Thoracic aorta (tissue), 2 donors: ENCODE measurements at regions not wholly inside any gene's neighbourhood (a gene's known extent, or its start where the extent isn't known, plus 50 kb on each side); places are given as distances from the start of the nearest gene placed in this dataset.

Experiments
- ATAC-seq: fragments of 150-250 bp; one replicate; pipeline ENCODE4 v1.8.0; 2017; ENCODE audit warnings: low read depth; ENCODE audit not compliant: insufficient number of reproducible peaks, low FRiP score
- DNase-seq: peaks from one replicate; pipeline ENCODE4 v3.0.0-alpha.2; 2020; ENCODE audit warnings: low spot score
- H3K27ac ChIP-seq, 2 donors: fragments of 200-600 bp; sonication (generic); 1 replicate in 1 of 2; 2 replicates in 1 of 2; pipeline ENCODE4 v1.5.1; 2016; ENCODE audit warnings: mild to moderate bottlenecking in 2 of 2, moderate library complexity in 2 of 2
- H3K27me3 ChIP-seq: fragments of 200-600 bp; sonication (generic); replicated peaks from 2 replicates; pipeline ENCODE4 v1.6.0; 2016; ENCODE audit warnings: mild to moderate bottlenecking; ENCODE audit not compliant: insufficient read depth
- H3K36me3 ChIP-seq: fragments of 200-600 bp; sonication (generic); one replicate; pipeline ENCODE4 v1.5.1; 2016
- H3K4me1 ChIP-seq, 2 donors: fragments of 200-600 bp; sonication (generic); 1 replicate in 1 of 2; 2 replicates in 1 of 2; pipeline versions ENCODE4 v1.5.1 to v1.6.0; 2016; ENCODE audit warnings: low read depth in 2 of 2, mild to moderate bottlenecking in 1 of 2; ENCODE audit not compliant: control insufficient read depth in 1 of 2
- H3K4me3 ChIP-seq: fragments of 200-600 bp; sonication (generic); 2 replicates; pipeline ENCODE4 v1.5.1; 2016; ENCODE audit warnings: mild to moderate bottlenecking
- H3K9me3 ChIP-seq: fragments of 200-600 bp; sonication (generic); 2 replicates; pipeline ENCODE4 v1.5.1; 2016
- TF ChIP-seq, protein P1 (sequence below): fragments of 200-600 bp; sonication (generic); IDR thresholded peaks from one replicate; pipeline ENCODE4 v1.5.1; 2019; ENCODE audit warnings: antibody characterized with exemption

DNA sequence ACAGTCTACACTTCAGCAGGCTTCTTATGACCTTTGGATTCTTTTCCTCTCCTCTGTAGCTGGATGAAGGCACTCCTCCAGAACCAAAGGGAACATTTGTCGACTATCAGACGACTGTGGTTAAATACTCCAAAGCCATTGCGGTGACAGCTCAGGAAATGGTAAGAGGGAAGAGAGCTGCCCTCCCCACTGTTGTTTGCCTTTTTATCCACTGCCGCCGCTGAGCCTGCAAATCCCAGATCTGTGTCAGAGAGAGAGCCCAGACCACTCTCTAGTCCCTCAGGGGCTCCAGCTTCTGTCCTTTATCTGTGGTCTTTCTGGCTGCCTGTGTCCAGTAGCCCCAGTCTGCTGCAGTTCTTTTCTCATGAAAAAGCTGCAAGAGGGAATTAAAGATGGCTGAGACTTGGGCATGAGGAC is 261.5 kb upstream of the TPM1 start:
- no peak for ATAC-seq
- peak overlapping the region in 1 of 2 donors; percentile 8 for H3K27ac ChIP-seq

DNA sequence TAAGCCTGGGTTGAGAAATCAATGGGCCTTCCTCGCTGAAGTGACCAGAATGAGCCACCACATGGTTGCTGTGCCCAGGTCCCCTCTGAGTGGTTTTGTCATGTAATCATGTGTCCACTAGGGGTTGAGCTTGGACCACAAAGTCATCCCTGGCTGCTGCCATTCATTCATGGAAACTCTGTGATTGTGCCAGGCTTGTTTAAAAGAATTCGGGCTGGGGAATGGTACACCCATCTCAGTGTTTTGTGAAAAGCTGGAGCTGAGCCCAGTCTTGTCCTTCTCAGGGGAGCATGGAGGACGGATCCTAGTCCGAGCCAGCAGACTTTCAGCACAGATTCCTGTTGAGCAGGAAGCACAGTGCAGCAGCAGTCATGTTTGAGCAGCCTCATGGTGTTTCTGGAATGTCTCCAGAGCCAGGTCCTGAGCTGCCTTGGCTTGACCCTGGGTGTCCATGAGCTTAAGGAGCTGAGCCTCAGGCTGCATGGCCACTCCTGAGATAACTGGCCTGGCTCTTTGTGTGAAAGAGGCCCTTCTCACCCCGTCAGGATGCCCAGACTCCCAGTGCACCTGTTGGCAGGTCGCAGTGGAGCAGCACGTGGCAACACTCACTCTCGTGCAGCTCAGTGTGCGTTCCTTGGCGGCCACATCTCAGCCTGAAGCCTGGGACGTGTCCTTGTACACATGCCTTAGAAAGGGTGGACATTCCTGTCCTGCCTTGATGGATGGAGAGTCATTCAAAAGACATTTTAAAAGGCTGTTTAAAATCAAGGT is 260.3 kb upstream of the TPM1 start:
- TF ChIP-seq, protein P1, sequence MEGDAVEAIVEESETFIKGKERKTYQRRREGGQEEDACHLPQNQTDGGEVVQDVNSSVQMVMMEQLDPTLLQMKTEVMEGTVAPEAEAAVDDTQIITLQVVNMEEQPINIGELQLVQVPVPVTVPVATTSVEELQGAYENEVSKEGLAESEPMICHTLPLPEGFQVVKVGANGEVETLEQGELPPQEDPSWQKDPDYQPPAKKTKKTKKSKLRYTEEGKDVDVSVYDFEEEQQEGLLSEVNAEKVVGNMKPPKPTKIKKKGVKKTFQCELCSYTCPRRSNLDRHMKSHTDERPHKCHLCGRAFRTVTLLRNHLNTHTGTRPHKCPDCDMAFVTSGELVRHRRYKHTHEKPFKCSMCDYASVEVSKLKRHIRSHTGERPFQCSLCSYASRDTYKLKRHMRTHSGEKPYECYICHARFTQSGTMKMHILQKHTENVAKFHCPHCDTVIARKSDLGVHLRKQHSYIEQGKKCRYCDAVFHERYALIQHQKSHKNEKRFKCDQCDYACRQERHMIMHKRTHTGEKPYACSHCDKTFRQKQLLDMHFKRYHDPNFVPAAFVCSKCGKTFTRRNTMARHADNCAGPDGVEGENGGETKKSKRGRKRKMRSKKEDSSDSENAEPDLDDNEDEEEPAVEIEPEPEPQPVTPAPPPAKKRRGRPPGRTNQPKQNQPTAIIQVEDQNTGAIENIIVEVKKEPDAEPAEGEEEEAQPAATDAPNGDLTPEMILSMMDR = peak; percentile 73
- ATAC-seq (peak; percentile 97), DNase-seq (peak; percentile 64)
- Histone ChIP-seq H3K9me3 (no peaks in the 10 kb centered on the region), H3K27me3 (no peaks in the 10 kb centered on the region), H3K36me3 (peaks cover 11% of the 10 kb centered on the region), H3K4me3 (no peak overlapping the region), H3K27ac (peak overlapping the region; percentile 26 to 49), H3K4me1 (peaks cover 3 to 19% of the 10 kb centered on the region in 2 donors)

More for the DNA sequence above, 261.5 kb upstream of the TPM1 start:
- no peak for DNase-seq
- peaks cover 3 to 19% of the 10 kb centered on the region in 2 donors for H3K4me1 ChIP-seq
- TF ChIP-seq, protein P1 = no peak
- no peaks in the 10 kb centered on the region for H3K9me3 ChIP-seq
- H3K4me3 ChIP-seq = no peak overlapping the region
- H3K36me3 ChIP-seq = peaks cover 14% of the 10 kb centered on the region
- H3K27me3 ChIP-seq = no peaks in the 10 kb centered on the region

DNA sequence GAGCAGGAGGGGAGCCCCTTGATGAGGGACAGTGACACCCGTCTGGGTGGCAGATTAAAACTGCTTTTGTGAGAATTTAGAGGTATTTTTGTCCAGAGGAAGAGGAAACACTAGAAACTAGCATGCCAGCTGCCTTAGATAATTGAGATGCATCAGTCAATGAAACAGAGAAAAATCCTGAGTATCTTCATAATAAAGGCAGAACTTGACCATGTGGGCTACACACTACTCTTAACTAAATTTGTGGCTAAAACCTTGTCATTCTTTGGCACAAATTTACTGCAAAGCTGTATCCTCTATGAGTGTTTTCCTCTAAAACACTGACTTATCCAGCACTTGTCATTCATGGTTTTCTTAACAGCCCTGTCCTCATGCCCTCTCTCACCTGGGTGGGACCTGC is 259.7 kb upstream of the TPM1 start:
- no peaks in the 10 kb centered on the region for H3K27me3 ChIP-seq
- peaks cover 14% of the 10 kb centered on the region for H3K36me3 ChIP-seq
- peaks cover 3 to 19% of the 10 kb centered on the region in 2 donors for H3K4me1 ChIP-seq
- peak overlapping the region in 1 of 2 donors; percentile 26 for H3K27ac ChIP-seq
- TF ChIP-seq, protein P1 = no peak
- no peak overlapping the region for H3K4me3 ChIP-seq
- DNase-seq = no peak
- no peak for ATAC-seq
- no peaks in the 10 kb centered on the region for H3K9me3 ChIP-seq

DNA sequence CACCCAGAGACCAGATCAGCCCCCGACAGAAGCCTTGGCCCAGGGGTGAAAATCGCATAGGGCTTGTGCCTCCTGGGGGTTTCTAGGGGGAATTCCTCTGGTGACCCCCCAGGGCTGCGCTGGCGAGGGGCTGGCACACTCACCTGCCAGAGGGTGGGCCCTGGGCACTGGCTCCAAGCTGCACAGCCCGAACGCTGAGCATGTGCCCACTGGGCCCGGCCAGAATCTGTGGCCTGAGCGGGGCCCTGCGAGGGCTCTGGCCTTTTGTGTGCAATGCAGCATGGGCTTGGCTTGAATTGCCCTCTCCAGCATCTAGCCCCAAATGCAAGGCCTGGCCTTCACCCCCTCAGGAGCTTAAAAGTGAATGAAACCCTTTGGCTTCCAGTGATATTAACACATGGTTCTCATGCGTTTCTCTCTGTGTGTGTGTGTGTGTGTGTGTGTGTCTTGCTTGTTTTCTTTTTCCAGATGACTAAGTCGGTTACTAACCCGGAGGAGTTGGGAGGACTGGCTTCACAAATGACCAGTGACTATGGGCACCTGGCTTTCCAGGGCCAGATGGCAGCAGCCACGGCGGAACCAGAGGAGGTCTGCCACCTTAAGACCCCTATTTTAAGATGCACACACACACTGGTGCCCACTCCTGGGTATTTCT is 259.1 kb upstream of the TPM1 start:
- no peak overlapping the region for H3K4me3 ChIP-seq
- H3K36me3 ChIP-seq = peaks cover 16% of the 10 kb centered on the region
- H3K9me3 ChIP-seq = no peaks in the 10 kb centered on the region
- TF ChIP-seq, protein P1 = no peak
- no peaks in the 10 kb centered on the region for H3K27me3 ChIP-seq
- ATAC-seq (no peak), DNase-seq (no peak)
- H3K4me1 ChIP-seq = peaks cover 3 to 19% of the 10 kb centered on the region in 2 donors
- H3K27ac ChIP-seq = no peak overlapping the region
